ENCODE measurements at regions not wholly inside any gene's neighbourhood (a gene's known extent, or its start where the extent isn't known, plus 50 kb on each side); places are given as distances from the start of the nearest gene placed in this dataset.

GRCh38 chr6:48809700-48810099, 653.4 kb downstream of the MMUT start:
- no peak for DNase-seq

- no peak for DNase-seq
Measured at GRCh38 chr6:48809245-48809644, 653.8 kb downstream of the MMUT start.

- no peak for DNase-seq
Measured at GRCh38 chr6:48798296-48798695, 664.8 kb downstream of the MMUT start.

GRCh38 chr6:48782225-48782624, 671.2 kb upstream of the PTCHD4 start:
- no peak for DNase-seq

GRCh38 chr6:48777411-48777810, 666.4 kb upstream of the PTCHD4 start:
- DNase-seq = no peak

GRCh38 chr6:48775157-48775556, 664.2 kb upstream of the PTCHD4 start:
- DNase-seq = no peak

- DNase-seq = no peak
Measured at GRCh38 chr6:48774276-48774675, 663.3 kb upstream of the PTCHD4 start.

GRCh38 chr6:48766349-48766748, 655.4 kb upstream of the PTCHD4 start:
- DNase-seq = no peak

- DNase-seq = peak; percentile 50
Measured at GRCh38 chr6:48765352-48765961, 654.5 kb upstream of the PTCHD4 start.

- no peak for DNase-seq
Measured at GRCh38 chr6:48764286-48765044, 653.5 kb upstream of the PTCHD4 start.

GRCh38 chr6:48757661-48758060, 646.7 kb upstream of the PTCHD4 start:
- no peak for DNase-seq

- no peak for DNase-seq
Measured at GRCh38 chr6:48755315-48755714, 644.3 kb upstream of the PTCHD4 start.

- DNase-seq = no peak
Measured at GRCh38 chr6:48754641-48755040, 643.6 kb upstream of the PTCHD4 start.

- DNase-seq = no peak
Measured at GRCh38 chr6:48750861-48751260, 639.9 kb upstream of the PTCHD4 start.

GRCh38 chr6:48747471-48747870, 636.5 kb upstream of the PTCHD4 start:
- no peak for DNase-seq

- no peak for DNase-seq
Measured at GRCh38 chr6:48747040-48747439, 636.0 kb upstream of the PTCHD4 start.

- no peak for DNase-seq
Measured at GRCh38 chr6:48744948-48745347, 634.0 kb upstream of the PTCHD4 start.

- DNase-seq = no peak
Measured at GRCh38 chr6:48743738-48744137, 632.7 kb upstream of the PTCHD4 start.

- no peak for DNase-seq
Measured at GRCh38 chr6:48736501-48737206, 625.7 kb upstream of the PTCHD4 start.

- no peak for DNase-seq
Measured at GRCh38 chr6:48735846-48736245, 624.8 kb upstream of the PTCHD4 start.

- no peak for DNase-seq
Measured at GRCh38 chr6:48733581-48733980, 622.6 kb upstream of the PTCHD4 start.

- no peak for DNase-seq
Measured at GRCh38 chr6:48714699-48715098, 603.7 kb upstream of the PTCHD4 start.

- peak; percentile 75 for DNase-seq
Measured at GRCh38 chr6:48714250-48714649, 603.3 kb upstream of the PTCHD4 start.

GRCh38 chr6:48713612-48714011, 602.6 kb upstream of the PTCHD4 start:
- DNase-seq = no peak
